BJ (cell line): ENCODE measurements at regions not wholly inside any gene's neighbourhood (a gene's known extent, or its start where the extent isn't known, plus 50 kb on each side); places are given as distances from the start of the nearest gene placed in this dataset.

ENCODE experiments used
- CTCF ChIA-PET: fragments of 350-600 bp; formaldehyde crosslinking; extraction: SDS; loops from one replicate; lab custom pipeline; 2021; ENCODE audit warnings: antibody characterized with exemption, inconsistent platforms; lab: Yijun Ruan, JAX
- POLR2A ChIA-PET: fragments of 300-600 bp; sonication (Branson Sonifier 250); formaldehyde crosslinking; extraction: SDS; loops from one replicate; lab custom pipeline; 2021; ENCODE audit warnings: antibody characterized with exemption; lab: Charles Lee
- DNase-seq: peaks from one replicate; pipeline ENCODE4 v3.0.0-alpha.2; 2011; ENCODE audit warnings: low read depth
- H3K27me3 ChIP-seq: 2 replicates; pipeline ENCODE4 v1.6.0; 2011; ENCODE audit warnings: low read length; ENCODE audit not compliant: control insufficient read depth, insufficient read depth
- H3K36me3 ChIP-seq: 2 replicates; pipeline ENCODE4 v1.5.1; 2011; ENCODE audit warnings: low read length; ENCODE audit not compliant: control insufficient read depth, insufficient read depth
- H3K4me3 ChIP-seq: 2 replicates; pipeline ENCODE4 v1.5.1; 2011; ENCODE audit warnings: low read depth, mild to moderate bottlenecking, control low read depth, low read length
- TF ChIP-seq, protein P1 (sequence below): IDR thresholded peaks from 2 replicates; pipeline ENCODE4 v1.5.1; 2011; ENCODE audit warnings: low read depth, mild to moderate bottlenecking, control low read depth, inconsistent platforms, low read length, moderate library complexity; ENCODE audit not compliant: insufficient read depth

DNA sequence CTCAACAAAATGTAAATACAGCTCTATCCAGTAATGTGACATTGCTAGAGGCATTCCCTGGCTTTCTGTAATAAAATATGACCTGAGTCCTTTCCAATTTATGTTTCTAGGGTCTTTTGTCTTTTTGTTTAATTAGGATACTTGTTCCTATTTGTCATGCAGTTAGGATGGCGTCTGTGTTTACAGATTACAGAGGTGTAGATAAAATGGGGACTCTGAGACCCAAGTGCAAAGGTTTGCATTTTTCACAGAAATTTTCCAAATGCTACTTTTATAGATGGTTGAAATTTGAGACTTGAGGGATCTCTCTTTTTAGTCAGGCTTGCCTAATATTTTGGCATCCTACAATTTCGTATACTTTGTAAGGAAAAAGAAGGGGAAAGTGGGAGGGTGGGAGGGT is 332.4 kb downstream of the PTEN start:
- H3K4me3 ChIP-seq = no peak overlapping the region
- TF ChIP-seq, protein P1, sequence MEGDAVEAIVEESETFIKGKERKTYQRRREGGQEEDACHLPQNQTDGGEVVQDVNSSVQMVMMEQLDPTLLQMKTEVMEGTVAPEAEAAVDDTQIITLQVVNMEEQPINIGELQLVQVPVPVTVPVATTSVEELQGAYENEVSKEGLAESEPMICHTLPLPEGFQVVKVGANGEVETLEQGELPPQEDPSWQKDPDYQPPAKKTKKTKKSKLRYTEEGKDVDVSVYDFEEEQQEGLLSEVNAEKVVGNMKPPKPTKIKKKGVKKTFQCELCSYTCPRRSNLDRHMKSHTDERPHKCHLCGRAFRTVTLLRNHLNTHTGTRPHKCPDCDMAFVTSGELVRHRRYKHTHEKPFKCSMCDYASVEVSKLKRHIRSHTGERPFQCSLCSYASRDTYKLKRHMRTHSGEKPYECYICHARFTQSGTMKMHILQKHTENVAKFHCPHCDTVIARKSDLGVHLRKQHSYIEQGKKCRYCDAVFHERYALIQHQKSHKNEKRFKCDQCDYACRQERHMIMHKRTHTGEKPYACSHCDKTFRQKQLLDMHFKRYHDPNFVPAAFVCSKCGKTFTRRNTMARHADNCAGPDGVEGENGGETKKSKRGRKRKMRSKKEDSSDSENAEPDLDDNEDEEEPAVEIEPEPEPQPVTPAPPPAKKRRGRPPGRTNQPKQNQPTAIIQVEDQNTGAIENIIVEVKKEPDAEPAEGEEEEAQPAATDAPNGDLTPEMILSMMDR = no peak
- H3K36me3 ChIP-seq = no peaks in the 10 kb centered on the region
- ChIA-PET CTCF (no interaction called here), POLR2A (no interaction called here)
- H3K27me3 ChIP-seq = no peaks in the 10 kb centered on the region
- DNase-seq = no peak

DNA sequence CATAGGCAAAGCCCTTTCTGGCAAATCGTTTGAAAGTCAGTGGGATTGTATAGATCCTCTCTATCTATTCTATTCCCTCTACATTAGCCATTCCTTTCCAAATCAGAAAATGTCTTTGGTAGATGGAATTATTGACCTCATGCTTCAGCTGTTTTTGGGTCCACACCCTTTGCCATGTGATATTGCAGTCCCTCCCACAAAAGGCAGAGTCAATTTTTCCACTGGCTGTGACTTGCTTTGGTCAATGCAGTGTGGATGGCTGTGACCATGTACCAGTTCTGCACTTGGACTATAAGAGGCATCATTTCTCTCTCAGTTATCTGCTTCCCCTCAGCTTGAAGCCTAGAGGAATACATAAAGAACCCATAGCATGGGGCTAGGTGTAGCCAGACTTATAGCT is 332.9 kb downstream of the PTEN start:
- POLR2A ChIA-PET = no interaction called here
- no peak for DNase-seq

DNA sequence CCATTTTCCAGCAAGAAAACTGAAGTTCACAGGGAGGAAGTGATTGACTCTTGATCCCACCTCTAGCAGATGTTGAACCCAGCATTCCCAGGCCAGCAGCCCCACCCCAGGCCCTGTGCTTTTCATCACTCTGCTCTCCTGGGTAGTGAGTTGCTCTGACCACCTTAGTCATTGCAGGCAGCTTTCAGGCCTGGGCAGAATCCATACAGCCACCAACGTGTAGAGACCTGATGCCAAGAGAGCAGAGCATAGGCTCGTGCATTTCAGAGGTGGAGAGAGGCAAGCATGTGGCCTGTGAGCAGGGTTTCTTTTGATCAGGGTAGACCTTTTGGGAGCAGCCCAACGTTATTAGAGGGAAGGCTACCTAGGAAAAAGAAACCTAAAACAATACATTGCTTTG is 334.6 kb downstream of the PTEN start:
- H3K27me3 ChIP-seq = no peaks in the 10 kb centered on the region
- DNase-seq = no peak
- POLR2A ChIA-PET = no interaction called here
- TF ChIP-seq, protein P1 = no peak
- H3K36me3 ChIP-seq = no peaks in the 10 kb centered on the region
- no peak overlapping the region for H3K4me3 ChIP-seq
- CTCF ChIA-PET = no interaction called here

More for the DNA sequence above, 332.9 kb downstream of the PTEN start:
- Histone ChIP-seq H3K36me3 (no peaks in the 10 kb centered on the region), H3K4me3 (no peak overlapping the region), H3K27me3 (no peaks in the 10 kb centered on the region)
- CTCF ChIA-PET = no interaction called here
- TF ChIP-seq, protein P1 = no peak

DNA sequence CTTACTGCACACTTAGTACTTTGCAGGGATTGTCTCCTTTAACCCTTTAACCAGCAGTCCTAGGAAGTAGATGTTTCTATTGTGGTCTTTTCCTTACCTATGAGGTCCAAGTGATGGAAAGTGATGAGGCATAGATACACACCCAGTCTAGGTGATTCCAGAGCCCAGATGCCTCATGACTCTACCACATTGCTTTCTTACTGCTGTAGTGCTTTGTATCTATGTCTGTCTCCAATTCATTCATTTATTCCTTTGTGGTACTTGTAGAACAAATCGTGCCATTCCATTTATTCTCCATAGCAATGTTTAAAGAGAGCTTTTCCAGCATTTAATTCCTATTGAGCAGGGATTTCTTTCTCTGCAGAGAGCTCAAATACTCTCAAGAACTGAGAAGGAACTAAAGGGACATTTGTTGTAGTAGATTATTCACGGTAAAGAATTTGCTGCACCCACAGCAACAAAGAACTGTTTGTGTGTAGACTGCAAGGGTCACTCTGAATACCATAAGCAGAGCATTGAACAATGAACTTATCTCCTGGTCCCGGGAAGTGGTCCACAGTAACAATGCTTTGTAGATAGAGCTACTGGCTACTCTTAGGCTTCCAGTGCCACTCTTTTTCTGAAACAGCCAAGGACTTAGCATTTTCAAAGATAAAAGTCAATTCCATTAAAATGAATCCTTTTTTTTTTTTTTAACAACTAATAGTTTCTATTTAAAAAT is 337.0 kb downstream of the PTEN start:
- Histone ChIP-seq H3K36me3 (no peaks in the 10 kb centered on the region), H3K27me3 (no peaks in the 10 kb centered on the region), H3K4me3 (no peak overlapping the region)
- no peak for DNase-seq
- CTCF ChIA-PET = interaction anchor here (1.7 kb wide), 1 partner anchor 12 kb away, joined by 3 read pairs; no protein-coding TSS in a partner anchor
- POLR2A ChIA-PET = interaction anchor here (0.6 kb wide), 1 partner anchor 209 kb away, joined by 8 read pairs; no protein-coding TSS in a partner anchor
- TF ChIP-seq, protein P1 = no peak

DNA sequence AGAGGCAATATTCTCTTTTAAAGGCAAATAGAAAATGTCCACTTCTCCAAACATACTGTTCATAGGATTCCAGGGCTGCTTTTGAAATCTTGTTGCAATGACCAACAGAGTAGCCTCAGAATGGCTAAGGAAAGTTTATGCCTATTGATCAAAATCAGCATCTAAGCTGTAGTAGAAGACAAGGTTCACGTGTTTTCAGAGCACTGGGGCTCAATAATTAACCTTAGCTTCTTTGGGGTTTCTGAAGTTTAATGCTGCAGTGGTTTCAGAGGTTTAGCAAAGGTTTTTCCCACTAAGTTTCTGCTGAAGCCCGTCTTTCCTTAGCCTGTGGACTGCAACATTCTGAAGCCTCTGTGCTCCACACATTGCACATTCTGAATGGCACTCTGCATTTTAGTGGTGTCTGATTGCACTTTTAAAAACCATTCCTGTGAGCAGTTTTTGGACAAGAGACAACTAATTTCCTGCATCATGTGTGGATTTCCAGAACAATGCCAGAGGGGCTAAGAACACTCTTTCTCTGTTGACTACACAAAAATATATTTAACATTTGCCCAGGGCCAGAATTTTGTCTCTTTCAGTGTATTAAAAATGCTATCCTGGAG is 342.5 kb downstream of the PTEN start:
- ChIA-PET CTCF (no interaction called here), POLR2A (no interaction called here)
- Histone ChIP-seq H3K36me3 (no peaks in the 10 kb centered on the region), H3K27me3 (no peaks in the 10 kb centered on the region), H3K4me3 (no peak overlapping the region)
- TF ChIP-seq, protein P1 = no peak
- no peak for DNase-seq
